Epithelial cell of esophagus (primary cell): ENCODE measurements at regions not wholly inside any gene's neighbourhood (a gene's known extent, or its start where the extent isn't known, plus 50 kb on each side); places are given as distances from the start of the nearest gene placed in this dataset.

Source experiments
- DNase-seq: peaks from one replicate; pipeline ENCODE4 v3.0.0; 2010; ENCODE audit warnings: low read depth
- H3K4me3 ChIP-seq: 2 replicates; pipeline ENCODE4 v1.5.1; 2011; ENCODE audit warnings: mild to moderate bottlenecking, low read length, control low read depth
- TF ChIP-seq, protein P1 (sequence below): IDR thresholded peaks from 2 replicates; pipeline ENCODE4 v1.5.1; 2011; ENCODE audit warnings: low read depth, mild to moderate bottlenecking, low read length, control low read depth, inconsistent platforms; ENCODE audit not compliant: insufficient read depth; ENCODE audit errors: missing control alignments

DNA sequence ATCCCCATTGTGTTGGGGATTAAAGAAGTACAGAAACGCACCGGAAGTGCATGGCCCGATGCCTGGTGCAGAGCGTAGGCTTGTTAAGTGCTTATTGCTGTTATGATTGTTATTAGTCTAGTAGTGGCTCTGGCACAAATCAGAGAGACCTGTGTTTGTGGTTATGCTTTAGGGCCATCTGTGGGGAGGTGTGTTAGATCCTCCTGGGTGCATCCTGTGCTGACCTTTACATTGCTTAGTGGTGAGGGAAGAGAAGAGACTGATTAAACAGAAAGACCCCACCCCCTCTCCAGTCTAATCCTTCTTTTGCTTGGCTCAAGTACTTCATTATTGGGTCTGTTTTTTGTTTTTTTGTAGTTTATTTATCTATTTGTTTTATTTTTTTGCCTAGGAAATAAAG is 112.7 kb upstream of the SPRY4 start:
- DNase-seq = no peak
- H3K4me3 ChIP-seq = no peak overlapping the region
- TF ChIP-seq, protein P1, sequence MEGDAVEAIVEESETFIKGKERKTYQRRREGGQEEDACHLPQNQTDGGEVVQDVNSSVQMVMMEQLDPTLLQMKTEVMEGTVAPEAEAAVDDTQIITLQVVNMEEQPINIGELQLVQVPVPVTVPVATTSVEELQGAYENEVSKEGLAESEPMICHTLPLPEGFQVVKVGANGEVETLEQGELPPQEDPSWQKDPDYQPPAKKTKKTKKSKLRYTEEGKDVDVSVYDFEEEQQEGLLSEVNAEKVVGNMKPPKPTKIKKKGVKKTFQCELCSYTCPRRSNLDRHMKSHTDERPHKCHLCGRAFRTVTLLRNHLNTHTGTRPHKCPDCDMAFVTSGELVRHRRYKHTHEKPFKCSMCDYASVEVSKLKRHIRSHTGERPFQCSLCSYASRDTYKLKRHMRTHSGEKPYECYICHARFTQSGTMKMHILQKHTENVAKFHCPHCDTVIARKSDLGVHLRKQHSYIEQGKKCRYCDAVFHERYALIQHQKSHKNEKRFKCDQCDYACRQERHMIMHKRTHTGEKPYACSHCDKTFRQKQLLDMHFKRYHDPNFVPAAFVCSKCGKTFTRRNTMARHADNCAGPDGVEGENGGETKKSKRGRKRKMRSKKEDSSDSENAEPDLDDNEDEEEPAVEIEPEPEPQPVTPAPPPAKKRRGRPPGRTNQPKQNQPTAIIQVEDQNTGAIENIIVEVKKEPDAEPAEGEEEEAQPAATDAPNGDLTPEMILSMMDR = no peak

DNA sequence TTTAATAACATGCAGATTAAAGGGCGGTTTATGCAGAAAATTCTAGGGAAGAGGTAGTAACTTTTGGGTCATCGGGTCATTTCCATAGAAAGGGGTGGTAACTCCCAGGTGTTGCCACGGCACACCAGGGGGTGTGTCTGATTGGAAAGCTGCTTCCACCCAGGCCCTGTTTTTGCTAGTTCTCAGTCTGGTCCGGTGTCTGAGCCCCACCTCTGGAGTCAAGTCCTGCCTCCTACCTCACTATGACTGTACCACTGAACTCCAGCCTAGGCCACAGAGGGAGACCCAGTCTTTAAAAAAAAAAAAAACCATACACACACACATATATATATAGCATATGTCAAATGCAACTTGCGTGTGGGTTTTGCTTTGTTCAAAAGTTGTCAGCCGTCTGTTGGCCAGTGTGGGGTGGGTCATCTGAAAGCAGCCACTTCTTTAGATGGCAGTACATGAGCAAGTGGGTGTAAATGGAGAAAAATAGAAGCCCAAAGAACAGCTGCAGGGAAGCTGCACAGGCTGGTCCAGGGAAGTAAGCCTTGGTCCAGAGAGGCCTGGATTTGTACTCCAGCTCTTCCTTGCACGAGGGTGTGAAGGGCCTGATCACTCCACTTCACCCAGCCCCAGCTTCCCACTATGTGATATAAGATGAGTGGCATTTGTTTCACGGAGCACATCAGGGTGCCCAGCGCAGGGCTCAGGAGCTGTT is 110.7 kb upstream of the SPRY4 start:
- TF ChIP-seq, protein P1 = no peak
- no peak for DNase-seq
- H3K4me3 ChIP-seq = no peak overlapping the region

DNA sequence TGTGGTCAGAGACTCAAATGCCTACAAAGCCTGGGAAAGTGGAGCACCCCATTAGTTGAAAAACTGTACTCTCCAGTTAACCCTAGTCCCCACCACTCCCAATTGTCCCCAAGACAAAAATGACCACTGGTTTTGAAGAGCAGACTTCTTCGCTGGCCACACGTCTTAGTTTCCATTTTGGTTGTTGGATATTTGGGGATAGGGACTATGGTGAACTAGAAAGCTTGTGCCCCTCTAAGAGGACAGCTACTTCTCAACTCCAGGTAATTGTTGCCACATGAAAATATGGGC is 109.4 kb upstream of the SPRY4 start:
- H3K4me3 ChIP-seq = no peak overlapping the region
- no peak for DNase-seq
- TF ChIP-seq, protein P1 = no peak

DNA sequence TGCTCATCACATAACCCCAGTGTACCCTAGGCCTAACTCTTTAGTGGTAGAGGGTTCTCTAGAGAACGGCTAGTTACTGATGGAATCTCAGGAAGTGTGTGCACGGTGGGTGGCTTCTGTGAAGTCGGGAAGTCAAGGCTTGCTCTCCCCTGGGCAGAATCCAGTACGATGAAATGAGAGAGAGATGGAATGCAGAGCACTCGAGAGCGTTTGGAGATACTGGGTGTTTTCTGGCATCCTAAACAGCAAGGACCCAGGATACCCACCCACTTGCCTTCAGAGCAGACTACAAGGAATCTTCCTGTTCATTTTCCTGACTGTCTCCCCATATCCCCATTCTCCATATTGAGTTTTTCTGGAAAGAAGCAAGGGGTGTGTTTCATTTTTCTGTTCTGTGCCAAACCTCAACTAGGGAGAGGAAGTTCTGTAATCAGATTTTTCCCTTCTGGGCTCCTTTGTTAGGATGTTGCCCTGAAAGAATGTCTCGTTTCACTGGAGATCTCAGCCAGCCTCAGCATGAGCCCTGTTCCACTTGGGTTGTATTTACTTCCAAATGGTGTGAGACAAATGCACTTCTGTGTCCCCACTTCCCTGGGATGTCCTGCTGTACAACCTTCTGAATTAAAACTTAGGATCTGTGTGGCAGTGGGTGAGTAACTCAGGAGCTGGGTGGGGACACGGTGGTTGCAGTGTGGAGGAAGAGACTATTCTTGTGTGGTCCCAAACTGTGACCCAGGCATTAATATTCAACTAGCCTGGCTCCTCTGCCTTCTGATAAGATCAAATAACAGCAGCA is 108.9 kb upstream of the SPRY4 start:
- DNase-seq = no peak
- TF ChIP-seq, protein P1 = no peak
- H3K4me3 ChIP-seq = no peak overlapping the region

DNA sequence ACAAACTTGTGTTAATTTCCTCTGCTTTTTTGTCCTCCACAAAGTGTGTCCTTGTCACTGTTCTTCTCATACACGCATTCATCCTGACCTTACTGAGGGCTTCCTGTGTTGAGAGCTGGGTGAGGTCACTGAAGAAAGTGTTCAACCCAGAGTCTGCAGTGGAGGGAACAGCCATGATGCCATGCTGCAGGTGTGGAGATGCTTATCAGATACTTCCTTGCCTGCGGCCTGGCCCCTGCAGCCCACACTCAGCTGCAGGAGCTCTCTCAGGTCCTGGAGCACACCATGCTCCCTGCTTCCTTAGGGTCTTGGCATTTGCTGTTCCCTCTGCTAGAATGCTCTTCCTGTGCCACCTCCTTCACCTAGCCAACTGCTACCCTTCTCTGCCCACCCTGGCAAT is 108.1 kb upstream of the SPRY4 start:
- TF ChIP-seq, protein P1 = no peak
- H3K4me3 ChIP-seq = no peak overlapping the region
- DNase-seq = no peak

DNA sequence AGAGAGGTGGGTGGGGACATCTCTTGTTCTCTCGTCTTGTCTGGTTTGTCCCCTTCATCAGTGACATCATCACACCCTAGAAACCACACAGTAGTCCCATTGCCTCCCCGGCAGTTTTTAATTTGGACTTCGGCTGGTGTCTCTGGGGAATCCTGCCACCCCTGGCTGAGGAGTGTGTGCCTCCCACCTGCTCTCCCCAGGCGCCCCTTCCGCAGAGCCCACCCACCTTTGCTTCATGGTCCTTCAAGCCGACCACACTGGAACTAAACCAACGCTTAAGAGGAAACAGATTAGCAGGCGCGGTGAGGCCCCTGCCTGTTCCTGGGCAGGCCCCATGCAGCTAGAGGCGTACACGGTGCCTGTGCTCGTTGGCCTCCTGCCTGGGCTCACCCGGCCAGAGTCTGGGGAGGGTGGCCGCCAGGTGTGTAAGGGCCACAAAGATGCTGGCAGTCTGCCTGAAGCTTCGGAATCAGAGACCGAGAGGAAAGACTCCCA is 107.6 kb upstream of the SPRY4 start:
- no peak overlapping the region for H3K4me3 ChIP-seq
- DNase-seq = no peak
- TF ChIP-seq, protein P1 = no peak
